ENCODE measurements at regions not wholly inside any gene's neighbourhood (a gene's known extent, or its start where the extent isn't known, plus 50 kb on each side); places are given as distances from the start of the nearest gene placed in this dataset.

- no peak overlapping the region for H2AFZ ChIP-seq (ENCODE audit: low read length)
- H3K79me2 ChIP-seq (ENCODE audit: insufficient read depth, low read length) = no peaks in the 10 kb centered on the region
- H3K4me1 ChIP-seq (ENCODE audit: insufficient read depth, low read length, severe bottlenecking) = no peaks in the 10 kb centered on the region
- H3K9ac ChIP-seq (ENCODE audit: low read length) = no peak overlapping the region
- H3K27ac ChIP-seq (ENCODE audit: low read depth, low read length, poor library complexity, severe bottlenecking) = no peak overlapping the region
- no peaks in the 10 kb centered on the region for H3K27me3 ChIP-seq (ENCODE audit: insufficient read depth, low read length)
- H3K4me3 ChIP-seq (ENCODE audit: low read depth, low read length, poor library complexity, severe bottlenecking) = no peak overlapping the region
- no peak for TF ChIP-seq CTCF (IDR thresholded peaks at IDR 0.05; ENCODE audit: low read length)
- no peak for TF ChIP-seq EZH2 (IDR thresholded peaks at IDR 0.05; ENCODE audit: borderline replicate concordance, low read length)
- H3K9me3 ChIP-seq (ENCODE audit: low read length) = no peaks in the 10 kb centered on the region
- H4K20me1 ChIP-seq (ENCODE audit: insufficient read depth, low read length) = no peaks in the 10 kb centered on the region
- H3K36me3 ChIP-seq (ENCODE audit: insufficient read depth, low read length) = no peaks in the 10 kb centered on the region
- no peaks in the 10 kb centered on the region for H3K9me2 ChIP-seq (ENCODE audit: low read depth, low read length)
- H3K4me2 ChIP-seq (ENCODE audit: low read length) = no peak overlapping the region
- no peaks in the 10 kb centered on the region for H3F3A ChIP-seq (ENCODE audit: insufficient read depth, low read length)
Observed at GRCh38 chr6:140597181-140597580, 1222.7 kb upstream of the CITED2 start.

DNA sequence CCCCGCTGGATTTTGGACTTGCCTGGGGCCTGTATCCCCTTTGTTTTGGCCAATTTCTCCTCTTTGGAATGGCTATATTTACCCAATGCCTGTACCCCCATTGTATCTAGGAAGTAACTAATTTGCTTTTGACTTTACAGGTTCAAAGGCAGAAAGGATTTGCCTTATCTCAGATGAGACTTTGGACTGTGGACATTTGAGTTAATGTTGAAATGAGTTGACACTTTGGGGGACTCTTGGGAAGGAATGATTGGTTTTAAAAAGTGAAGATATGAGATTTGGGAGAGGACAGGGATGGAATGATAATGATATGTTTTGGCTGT, 1220.3 kb upstream of the CITED2 start:
- no peak overlapping the region for H3K9ac ChIP-seq (ENCODE audit: low read length)
- no peak for TF ChIP-seq CTCF (IDR thresholded peaks at IDR 0.05; ENCODE audit: low read length)
- TF ChIP-seq EZH2 (IDR thresholded peaks at IDR 0.05; ENCODE audit: borderline replicate concordance, low read length) = no peak

DNA sequence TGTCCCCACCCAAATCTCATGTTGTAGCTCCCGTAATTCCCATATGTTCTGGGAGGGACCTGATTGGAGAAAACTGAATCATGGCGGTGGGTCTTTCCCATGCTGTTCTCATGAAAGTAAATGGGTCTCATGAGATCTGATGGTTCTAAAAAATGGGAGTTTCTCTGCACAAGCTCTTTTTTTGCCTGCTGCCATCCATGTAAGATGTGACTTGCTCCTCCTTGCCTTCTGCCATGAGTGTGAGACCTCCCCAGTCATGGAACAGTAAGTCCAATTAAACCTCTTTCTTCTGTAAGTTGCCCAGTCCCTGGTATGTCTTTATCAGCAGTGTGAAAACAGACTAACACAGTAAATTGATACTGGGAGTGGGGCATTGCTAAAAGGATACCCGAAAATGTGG, 1218.4 kb upstream of the CITED2 start:
- Histone ChIP-seq H3K27me3 (ENCODE audit: insufficient read depth, low read length) (no peaks in the 10 kb centered on the region), H3K27ac (ENCODE audit: low read depth, low read length, poor library complexity, severe bottlenecking) (no peak overlapping the region), H3K36me3 (ENCODE audit: insufficient read depth, low read length) (no peaks in the 10 kb centered on the region), H3K9me2 (ENCODE audit: low read depth, low read length) (no peaks in the 10 kb centered on the region), H3K79me2 (ENCODE audit: insufficient read depth, low read length) (no peaks in the 10 kb centered on the region), H3K9ac (ENCODE audit: low read length) (no peak overlapping the region), H3K4me2 (ENCODE audit: low read length) (no peak overlapping the region), H3K4me3 (ENCODE audit: low read depth, low read length, poor library complexity, severe bottlenecking) (no peak overlapping the region), H3K4me1 (ENCODE audit: insufficient read depth, low read length, severe bottlenecking) (no peaks in the 10 kb centered on the region), H2AFZ (ENCODE audit: low read length) (no peak overlapping the region), H3K9me3 (ENCODE audit: low read length) (no peaks in the 10 kb centered on the region), H3F3A (ENCODE audit: insufficient read depth, low read length) (no peaks in the 10 kb centered on the region), H4K20me1 (ENCODE audit: insufficient read depth, low read length) (no peaks in the 10 kb centered on the region)
- TF ChIP-seq EZH2 (IDR thresholded peaks at IDR 0.05; ENCODE audit: borderline replicate concordance, low read length) (no peak), CTCF (IDR thresholded peaks at IDR 0.05; ENCODE audit: low read length) (no peak)

More for the DNA sequence above, 1220.3 kb upstream of the CITED2 start:
- H2AFZ ChIP-seq (ENCODE audit: low read length) = no peak overlapping the region
- H3K27me3 ChIP-seq (ENCODE audit: insufficient read depth, low read length) = no peaks in the 10 kb centered on the region
- no peaks in the 10 kb centered on the region for H3F3A ChIP-seq (ENCODE audit: insufficient read depth, low read length)
- H3K27ac ChIP-seq (ENCODE audit: low read depth, low read length, poor library complexity, severe bottlenecking) = no peak overlapping the region
- no peaks in the 10 kb centered on the region for H3K4me1 ChIP-seq (ENCODE audit: insufficient read depth, low read length, severe bottlenecking)
- no peak overlapping the region for H3K4me3 ChIP-seq (ENCODE audit: low read depth, low read length, poor library complexity, severe bottlenecking)
- no peak overlapping the region for H3K4me2 ChIP-seq (ENCODE audit: low read length)
- no peaks in the 10 kb centered on the region for H3K36me3 ChIP-seq (ENCODE audit: insufficient read depth, low read length)
- H3K9me3 ChIP-seq (ENCODE audit: low read length) = no peaks in the 10 kb centered on the region
- H3K9me2 ChIP-seq (ENCODE audit: low read depth, low read length) = no peaks in the 10 kb centered on the region
- no peaks in the 10 kb centered on the region for H4K20me1 ChIP-seq (ENCODE audit: insufficient read depth, low read length)
- H3K79me2 ChIP-seq (ENCODE audit: insufficient read depth, low read length) = no peaks in the 10 kb centered on the region
